ENCODE measurements at regions not wholly inside any gene's neighbourhood (a gene's known extent, or its start where the extent isn't known, plus 50 kb on each side); places are given as distances from the start of the nearest gene placed in this dataset.

DNA sequence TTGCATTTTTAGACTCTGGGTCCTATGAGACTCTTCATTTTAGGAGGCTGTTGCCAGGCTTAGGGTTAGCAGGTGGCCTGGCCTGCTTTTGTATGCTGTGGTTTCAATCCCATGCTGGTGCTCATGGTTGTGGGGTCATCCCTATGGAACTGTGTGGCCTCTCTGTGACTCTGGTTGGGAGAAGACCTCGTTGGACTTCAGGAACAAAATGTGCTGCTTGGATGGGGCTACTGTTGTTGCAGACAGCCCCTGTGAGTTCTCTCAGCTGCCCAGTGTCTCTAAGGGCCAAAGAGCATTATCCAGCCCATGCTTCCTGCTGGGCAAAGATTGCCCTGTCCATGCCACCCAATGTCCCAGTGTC lies 169.5 kb upstream of the S1PR3 start:
- TF ChIP-seq POLR2A (IDR thresholded peaks at IDR 0.05) = no peak
- TF ChIP-seq, protein P1, sequence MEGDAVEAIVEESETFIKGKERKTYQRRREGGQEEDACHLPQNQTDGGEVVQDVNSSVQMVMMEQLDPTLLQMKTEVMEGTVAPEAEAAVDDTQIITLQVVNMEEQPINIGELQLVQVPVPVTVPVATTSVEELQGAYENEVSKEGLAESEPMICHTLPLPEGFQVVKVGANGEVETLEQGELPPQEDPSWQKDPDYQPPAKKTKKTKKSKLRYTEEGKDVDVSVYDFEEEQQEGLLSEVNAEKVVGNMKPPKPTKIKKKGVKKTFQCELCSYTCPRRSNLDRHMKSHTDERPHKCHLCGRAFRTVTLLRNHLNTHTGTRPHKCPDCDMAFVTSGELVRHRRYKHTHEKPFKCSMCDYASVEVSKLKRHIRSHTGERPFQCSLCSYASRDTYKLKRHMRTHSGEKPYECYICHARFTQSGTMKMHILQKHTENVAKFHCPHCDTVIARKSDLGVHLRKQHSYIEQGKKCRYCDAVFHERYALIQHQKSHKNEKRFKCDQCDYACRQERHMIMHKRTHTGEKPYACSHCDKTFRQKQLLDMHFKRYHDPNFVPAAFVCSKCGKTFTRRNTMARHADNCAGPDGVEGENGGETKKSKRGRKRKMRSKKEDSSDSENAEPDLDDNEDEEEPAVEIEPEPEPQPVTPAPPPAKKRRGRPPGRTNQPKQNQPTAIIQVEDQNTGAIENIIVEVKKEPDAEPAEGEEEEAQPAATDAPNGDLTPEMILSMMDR (IDR thresholded peaks at IDR 0.05) = no peak
